Left ventricle myocardium superior (tissue), 1 donor: ENCODE measurements at regions not wholly inside any gene's neighbourhood (a gene's known extent, or its start where the extent isn't known, plus 50 kb on each side); places are given as distances from the start of the nearest gene placed in this dataset.
"Not testable (repeated sequence)": the region's sequence is repeated elsewhere in the genome, so short reads cannot be mapped to it uniquely, and the experiment has no call there.

ENCODE experiments used
- ATAC-seq: fragments of 200-7000 bp; cut with Tn5 transposase; one replicate; pipeline ENCODE4 v1.9.1; 2020; ENCODE audit warnings: mild to moderate bottlenecking, moderate library complexity
- DNase-seq: peaks from one replicate; pipeline ENCODE4 v3.0.0-alpha.2; 2020
- intact Hi-C: fragments of 100-400 bp; cut with micrococcal nuclease; formaldehyde crosslinking; loops from one replicate; pipeline ENCODE4 v1.11.0; 2022
- donor health status: DM: no; HTN: yes; CAD: no; lungs with severe emphysema.

DNA sequence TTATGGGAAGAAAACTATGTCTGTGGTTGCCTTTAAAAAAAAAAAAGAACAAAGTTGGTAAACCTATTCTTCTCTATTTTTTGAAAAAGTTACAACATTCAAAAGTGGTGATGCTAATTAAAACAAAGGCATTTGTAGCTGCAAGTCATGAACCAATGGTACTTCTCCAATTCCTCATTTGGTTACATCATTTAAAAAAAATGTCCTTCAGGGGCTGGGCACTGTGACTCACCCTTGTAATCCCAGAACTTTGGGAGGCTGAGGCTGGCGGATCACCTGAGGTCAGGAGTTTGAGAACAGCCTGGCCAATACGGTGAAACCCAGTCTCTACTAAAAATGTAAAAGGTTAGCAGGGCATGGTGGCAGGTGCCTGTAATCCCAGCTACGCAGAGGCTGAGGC, 574.6 kb downstream of the VGLL3 start:
- ATAC-seq (no peak), DNase-seq (no peak)
- intact Hi-C loops, result no loop called here

DNA sequence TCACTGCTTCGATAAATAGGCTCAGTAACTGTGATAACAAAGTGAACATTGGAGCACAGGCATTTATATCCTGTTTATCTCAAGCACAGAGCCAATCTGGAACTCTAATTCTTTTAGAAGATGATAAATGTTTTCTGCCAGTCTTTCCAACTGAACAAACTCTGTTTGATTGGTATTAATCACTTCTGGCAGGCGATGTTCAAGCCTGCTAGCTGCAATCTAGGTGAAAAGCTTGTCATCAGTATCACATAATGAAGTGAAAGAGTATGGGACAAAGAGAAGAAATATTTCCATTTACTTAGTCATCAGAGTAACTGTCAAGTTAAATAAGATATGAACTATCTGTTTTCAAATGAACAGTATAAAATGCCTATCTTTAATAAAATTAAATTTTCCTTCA, 577.3 kb downstream of the VGLL3 start:
- no peak for DNase-seq
- no peak for ATAC-seq
- intact Hi-C loops, result no loop called here

DNA sequence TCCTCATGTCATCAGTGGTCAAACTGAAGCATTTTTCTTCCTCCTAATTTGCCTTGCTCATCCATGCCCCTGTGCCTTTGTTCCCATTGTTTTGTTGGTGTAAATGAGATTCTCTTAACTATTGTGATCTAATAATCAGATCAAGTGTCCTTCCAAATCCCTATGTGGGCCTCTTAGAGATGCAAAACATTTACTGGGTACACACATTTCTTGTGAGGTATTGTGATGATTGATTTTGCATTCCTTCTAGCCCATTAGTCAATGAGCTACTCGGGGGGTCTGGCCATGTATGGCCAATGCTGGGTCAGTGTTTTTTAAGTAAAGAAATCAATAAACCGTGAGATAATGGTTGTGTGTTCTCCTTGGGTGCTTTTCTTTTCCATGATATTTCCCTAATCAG, 580.4 kb downstream of the VGLL3 start:
- DNase-seq (no peak), ATAC-seq (no peak)
- intact Hi-C loops, result no loop called here

DNA sequence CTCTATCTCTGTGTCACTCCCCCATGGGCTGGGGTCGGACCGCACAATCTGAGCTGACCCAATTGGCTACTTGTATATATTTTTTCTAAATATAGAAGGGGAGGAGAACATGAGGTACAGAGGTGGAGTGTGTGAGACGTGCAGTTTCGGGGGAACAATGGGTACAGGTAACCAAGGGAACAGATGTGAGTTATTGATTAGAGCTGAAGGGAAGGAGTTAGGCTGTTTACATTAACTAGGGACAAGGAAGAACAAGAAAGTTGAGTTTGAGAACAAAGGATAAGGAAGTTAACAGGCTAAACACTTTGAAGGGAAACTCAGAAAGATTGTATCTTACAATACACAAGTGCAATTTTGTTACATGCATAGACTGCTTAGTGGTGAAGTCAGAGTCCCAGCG, 601.2 kb downstream of the VGLL3 start:
- DNase-seq, ATAC-seq, intact Hi-C loops: not testable (repeated sequence)

DNA sequence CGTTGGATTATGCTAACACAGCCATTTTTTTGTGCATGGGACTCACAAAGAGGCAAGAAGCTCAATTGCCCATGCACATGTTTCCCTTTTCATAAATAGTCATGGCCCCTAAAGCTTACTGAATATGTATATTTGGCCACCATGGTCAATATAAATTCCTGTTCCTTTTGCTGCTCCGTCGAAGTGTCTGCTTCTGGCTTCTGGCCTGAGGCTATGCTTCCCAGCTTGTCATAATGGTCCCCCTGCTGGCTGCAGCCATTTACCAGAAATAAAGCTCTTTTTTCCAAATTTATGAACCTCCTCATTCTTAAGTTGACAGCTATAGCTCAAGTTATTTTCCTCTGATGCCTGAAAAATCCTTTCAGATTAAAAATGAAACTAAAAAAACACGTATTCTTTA, 602.1 kb downstream of the VGLL3 start:
- DNase-seq, result no peak
- intact Hi-C loops, result no loop called here
- no peak for ATAC-seq

DNA sequence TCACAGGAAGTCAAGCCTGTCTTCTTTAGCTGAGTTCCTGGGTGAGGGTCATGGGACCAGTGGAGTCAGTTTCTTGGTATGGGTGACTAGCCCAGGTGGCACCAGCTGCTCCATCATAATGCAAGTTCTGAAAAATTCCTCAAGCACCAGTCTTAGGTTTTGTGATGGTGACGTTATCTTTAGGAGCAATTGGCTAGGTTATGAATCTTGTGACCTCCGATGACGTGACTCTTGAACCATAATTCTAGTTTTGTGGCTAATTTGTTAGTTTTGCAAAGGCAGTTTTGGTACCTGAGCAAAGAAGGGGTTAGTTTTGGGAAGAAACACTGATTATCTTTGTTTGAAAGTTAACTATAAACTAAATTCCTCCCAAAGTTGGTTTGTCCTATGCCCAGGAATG, 608.4 kb downstream of the VGLL3 start:
- no peak for ATAC-seq

DNA sequence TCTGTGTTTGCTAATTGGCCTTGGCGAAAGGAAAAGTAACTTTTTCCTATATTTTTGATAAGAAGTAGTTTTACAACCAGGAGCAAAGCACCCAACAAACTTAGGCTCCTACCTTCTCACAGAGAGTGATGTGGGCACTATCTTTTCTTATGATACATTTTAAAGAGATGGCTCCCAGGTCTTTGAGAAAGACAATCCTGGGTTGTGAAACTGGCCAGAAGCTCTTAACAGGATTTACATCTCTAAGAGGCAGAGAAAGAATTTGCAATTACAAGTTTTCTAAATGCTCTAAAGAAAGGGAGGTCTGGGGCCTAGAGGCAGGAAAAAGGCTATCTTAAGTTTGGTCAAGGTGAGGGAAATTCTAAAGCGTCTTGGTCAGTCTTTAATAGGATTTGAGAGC, 609.7 kb downstream of the VGLL3 start:
- intact Hi-C loops, result no loop called here
- DNase-seq (no peak), ATAC-seq (no peak)

More for the DNA sequence above, 608.4 kb downstream of the VGLL3 start:
- intact Hi-C loops, result no loop called here
- no peak for DNase-seq

DNA sequence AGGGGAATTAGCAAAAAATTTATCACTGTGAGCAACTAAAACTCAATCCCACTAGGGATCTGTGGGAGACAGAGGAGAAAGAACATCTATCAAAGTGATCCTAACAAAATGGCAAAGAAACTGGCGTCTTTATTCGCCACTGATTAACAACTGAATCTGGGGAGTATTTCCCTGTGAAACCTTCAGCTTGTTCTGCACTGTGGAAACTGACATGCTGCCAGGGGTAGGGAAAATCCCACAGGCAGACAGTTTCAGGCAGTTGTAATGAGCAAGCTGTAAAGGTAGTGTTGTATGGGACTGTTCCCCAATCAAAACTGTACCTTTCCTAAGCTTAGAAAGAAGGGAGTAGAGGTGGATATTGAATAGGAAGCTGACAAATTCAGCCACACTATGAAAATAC, 611.7 kb downstream of the VGLL3 start:
- no peak for DNase-seq
- no peak for ATAC-seq
- intact Hi-C loops, result no loop called here

DNA sequence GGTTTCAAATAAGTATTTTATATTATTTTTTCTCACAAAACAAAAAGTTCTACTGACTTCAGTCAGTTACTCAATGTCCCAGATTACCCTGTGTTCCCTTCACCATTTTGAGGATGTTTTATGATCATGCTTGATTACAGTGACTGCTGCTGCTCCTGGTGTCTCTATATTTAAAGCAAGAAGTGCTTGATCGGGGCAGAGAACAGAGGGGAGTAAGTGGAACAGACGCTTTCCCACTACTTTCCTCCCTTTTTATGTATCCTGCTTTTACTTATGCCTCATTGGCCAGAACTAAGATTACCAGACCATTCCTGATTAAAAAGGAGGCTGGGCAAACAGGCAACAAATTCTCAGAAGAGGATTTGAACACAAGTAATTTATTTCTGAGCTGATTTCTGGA, 612.1 kb downstream of the VGLL3 start:
- no peak for ATAC-seq
- no peak for DNase-seq
- intact Hi-C loops, result no loop called here

DNA sequence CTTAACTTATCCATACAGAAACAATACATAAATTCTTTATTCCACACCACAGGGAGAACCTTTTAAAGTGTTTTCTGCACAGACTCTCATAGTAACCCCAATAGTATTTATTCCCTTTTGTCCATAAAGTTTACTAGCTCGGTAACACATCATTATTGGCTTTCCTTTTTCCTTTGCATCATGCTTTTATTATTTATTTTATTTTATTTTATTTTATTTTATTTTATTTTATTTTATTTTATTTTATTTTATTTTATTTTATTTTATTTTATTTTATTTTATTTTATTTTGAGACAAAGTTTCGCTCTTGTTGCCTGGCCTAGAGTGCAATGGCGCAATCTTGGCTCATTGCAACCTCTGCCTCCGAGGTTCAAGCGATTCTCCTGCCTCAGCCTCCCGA, 655.4 kb downstream of the VGLL3 start:
- ATAC-seq, intact Hi-C loops: not testable (repeated sequence)

DNA sequence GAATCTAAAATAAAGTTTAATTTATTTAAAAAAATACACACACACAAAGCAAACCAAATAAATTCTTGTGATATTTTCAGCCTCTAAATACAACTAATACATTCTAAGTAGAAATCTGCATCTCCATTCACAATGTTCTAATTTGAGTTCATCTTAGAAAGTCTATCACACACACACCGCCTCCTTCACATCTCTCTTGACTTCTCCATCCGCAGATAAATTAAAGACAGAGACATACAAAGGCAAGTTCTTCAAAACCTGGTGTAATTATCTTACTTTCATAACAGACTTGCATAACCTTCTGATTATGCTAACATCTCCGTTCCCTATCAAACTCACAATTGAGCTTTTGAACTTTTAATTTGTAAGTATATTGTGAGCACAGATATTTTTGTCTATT, 657.3 kb downstream of the VGLL3 start:
- DNase-seq, result no peak
- no peak for ATAC-seq
- intact Hi-C loops, result no loop called here

More for the DNA sequence above, 655.4 kb downstream of the VGLL3 start:
- not testable (repeated sequence) for DNase-seq

DNA sequence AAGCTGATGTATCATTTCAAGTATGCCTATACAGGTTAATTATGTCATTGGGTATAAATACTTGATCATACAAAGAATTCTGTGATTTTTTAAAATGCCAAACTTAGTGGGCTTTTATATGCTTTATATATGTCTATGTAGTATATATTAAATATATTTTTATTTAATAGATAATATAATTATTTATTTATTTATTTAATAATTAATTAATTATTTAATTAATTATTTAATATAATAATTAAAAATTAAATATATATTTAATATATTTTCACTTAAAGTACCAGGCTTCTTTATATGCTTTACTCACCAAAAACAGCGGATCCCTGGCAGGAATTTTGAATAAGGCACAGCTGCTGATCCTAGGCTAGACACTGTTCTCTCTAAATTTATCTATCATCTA, 687.0 kb downstream of the VGLL3 start:
- ATAC-seq (no peak), DNase-seq (no peak)

DNA sequence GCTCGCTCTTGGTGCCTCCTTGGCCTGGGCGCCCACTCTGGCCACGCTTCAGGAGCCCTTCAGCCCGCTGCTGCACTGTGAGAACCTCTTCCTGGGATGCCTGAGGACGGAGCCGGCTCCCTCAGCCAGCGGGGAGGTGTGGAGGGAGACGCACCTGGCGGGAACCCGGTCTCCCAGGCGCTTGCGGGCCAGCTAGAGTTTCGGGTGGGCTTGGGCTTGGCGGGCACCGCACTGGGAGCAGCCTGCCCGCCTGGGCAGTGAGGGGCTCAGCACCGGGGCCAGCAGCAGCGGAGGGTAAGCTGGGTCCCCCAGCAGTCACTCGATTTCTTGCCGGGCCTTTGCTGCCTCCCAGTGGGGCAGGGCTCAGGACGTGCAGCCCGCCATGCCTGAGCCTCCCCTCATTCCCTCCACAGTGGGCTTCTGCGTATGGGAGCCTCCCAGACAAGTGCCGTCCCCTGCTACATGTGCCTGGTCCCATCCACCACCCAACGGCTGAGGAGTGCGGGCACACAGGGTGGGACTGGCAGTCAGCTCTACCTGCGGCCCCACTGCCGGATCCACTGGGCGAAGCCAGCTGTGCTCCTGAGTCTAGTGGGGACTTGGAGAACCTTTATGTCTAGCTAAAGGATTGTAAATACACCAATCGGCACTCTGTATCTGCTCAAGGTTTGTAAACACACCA, 708.7 kb downstream of the VGLL3 start:
- no peak for DNase-seq
- no peak for ATAC-seq
- intact Hi-C loops, result no loop called here

More for the DNA sequence above, 687.0 kb downstream of the VGLL3 start:
- intact Hi-C loops, result no loop called here

DNA sequence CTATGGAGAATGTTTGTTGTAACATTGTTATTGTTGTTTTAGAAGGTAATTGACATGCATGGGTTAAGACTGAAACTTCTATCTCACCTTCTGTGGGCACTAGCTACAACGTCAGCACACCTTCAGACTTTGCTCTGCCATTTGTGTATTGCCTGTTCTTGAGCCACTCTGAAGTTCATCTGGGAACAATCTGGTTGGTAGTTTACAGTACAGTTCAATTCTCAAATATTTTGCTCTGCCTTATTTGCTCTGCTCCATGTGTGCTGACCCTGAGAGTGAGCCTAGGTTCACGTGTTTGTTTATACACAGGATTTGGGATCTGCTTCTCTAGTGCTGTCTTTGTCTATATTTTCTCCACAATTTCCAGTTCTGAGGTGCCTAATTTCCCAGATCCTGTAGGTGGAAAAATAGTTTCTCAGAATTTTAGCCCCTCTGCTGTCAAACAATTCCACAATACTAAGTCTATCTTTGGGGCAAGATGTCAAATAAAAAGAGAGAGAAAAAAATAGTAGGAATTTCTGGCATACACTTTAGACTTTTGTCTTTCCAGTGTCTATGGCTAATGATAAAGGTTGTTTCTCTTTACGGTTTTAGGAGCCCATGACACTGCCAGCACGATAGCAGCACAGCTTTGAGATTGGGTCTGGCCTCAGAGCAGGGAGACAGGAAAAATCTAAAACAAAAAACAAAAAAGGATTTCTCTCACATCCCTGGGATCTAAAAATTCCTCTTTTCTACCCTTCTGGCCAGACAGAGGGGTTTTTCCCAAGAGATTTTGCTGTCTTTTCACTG, 721.4 kb downstream of the VGLL3 start:
- DNase-seq (no peak), ATAC-seq (no peak)
- intact Hi-C loops, result no loop called here

DNA sequence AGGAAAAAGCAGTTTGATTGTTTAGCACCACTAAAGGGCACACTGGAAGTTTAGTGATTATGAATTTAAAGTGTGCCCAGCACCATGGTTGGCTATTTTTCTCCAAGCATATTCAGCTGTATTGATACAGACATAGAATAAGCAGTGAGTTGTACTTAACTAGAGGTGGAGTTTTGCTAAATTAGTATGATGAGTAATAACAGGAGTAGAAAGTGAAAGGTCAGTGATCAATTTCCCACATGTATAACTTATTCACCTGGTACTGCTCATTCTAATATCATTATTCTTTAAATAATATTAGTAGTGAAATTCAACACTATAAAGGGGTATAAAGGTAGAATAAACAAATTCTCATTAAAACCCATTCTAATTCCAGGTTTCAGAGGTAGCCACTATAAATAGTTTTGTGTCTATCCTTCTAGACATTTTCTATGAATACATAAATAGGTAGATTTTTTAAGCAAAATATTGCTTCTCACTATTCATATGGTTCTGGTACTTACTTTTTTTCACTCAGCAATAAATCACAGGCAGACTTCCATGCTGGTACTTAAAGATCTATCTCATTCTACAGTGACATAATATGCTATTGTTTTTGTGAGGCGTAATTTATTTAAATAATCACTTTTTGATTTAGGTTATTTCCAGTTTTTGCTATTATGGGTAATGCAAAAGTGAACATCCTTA, 732.9 kb downstream of the VGLL3 start:
- intact Hi-C loops, result no loop called here
- ATAC-seq (no peak), DNase-seq (no peak)

DNA sequence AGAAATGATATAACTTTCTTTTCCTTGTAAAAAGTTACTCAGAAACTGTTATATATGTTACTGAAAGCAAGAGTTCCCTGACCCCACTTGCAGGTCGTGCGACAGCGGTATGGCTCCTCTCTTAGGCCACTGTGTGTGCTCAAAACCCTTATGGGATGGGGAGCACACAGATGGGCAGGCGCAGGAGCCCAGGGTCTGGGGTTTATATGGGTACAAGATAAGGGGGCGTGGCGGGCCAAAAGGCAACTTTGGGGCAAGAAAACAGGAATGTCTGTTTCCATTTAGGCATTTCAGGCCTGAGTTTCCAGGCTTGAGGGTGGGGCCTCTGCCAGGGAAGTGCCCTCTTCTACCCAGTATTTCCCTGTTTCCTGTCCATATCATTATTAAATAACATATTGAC, 736.5 kb downstream of the VGLL3 start:
- no peak for DNase-seq
- no peak for ATAC-seq
- intact Hi-C loops, result no loop called here

DNA sequence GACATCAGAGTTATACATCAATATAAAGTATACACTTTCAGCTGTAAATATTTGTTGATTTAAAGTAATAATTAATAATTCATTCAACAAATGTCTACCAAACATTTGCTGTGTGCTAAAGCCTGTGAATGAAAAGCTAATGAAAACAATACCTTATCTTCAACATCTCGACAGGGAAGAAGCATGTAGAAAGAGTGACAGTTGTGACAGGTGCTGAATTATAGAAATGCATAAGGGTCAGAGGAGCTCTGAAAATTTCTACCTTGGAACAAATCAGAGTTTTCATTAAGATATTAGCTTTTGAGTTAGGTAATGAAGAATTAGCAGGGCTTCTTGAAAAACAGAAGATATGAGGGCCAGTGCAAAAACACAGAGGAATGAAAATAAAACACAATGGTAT, 739.2 kb downstream of the VGLL3 start:
- no peak for ATAC-seq

DNA sequence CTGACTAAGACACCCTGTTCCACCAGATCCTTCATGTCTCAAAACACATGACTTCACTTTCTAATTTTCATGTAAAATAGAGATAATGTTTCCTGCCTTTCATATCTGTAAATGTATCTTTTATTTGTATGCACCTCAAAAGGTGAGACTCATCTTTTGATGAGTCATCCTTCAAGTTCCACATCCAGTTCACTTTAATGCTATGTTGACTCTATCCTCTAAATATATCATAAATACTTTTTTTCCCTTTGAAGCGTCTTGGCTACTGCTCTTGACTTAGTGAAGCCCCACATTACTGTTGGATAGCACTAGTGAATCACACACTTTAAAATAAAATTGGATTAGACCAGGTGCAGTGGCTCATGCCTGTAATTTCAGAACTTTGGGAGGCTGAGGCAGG, 741.1 kb downstream of the VGLL3 start:
- ATAC-seq, result no peak
- intact Hi-C loops, result no loop called here
- DNase-seq, result no peak

More for the DNA sequence above, 739.2 kb downstream of the VGLL3 start:
- DNase-seq, result no peak
- intact Hi-C loops, result no loop called here

DNA sequence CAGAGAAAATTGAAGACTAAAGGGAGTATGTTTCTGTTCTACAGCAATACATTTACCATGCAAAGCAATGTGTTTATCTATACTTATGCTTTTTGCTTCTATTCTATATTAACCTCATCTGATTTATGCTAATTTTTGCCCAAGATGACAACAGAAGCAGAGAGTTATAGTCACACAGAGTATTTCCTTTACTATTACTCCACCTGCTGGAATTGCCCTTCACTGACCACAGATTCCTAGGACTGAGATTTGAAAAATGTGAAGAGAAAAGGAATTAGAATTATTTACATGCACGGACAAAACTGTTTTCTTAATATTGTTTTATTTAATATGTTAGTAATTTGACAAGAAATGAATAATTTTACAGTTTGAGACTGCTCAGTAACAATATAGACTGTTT, 745.6 kb downstream of the VGLL3 start:
- no peak for DNase-seq
- ATAC-seq, result no peak
- intact Hi-C loops, result no loop called here

DNA sequence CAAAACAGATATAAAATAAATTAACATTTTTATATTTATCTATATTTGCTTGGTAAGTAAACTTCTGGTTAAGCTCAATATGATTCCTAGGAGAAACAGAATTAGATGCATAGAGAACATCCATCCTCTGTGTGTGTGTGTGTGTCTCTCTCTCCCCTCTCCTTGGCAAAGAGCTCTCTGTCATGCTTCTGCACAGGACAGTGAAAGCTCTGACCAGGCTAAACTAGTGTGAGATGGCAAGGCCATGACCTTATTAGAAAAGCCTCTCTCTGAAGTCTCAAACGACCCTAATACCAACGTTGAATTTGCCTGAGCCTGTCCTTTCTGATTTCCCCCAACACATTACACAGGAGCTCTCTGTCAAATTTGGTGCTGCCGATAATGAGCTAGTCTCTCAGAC, 746.0 kb downstream of the VGLL3 start:
- DNase-seq (no peak), ATAC-seq (no peak)
- intact Hi-C loops, result no loop called here
